Left ventricle myocardium inferior (tissue), 1 donor: ENCODE measurements at regions not wholly inside any gene's neighbourhood (a gene's known extent, or its start where the extent isn't known, plus 50 kb on each side); places are given as distances from the start of the nearest gene placed in this dataset.

Experiments
- DNase-seq: peaks from one replicate; pipeline ENCODE4 v3.0.0-alpha.2; 2020
- H3K27ac ChIP-seq: fragments of 200-600 bp; replicated peaks from 2 replicates; pipeline ENCODE4 v1.8.0; 2021
- H3K27me3 ChIP-seq: fragments of 200-600 bp; 2 replicates; pipeline ENCODE4 v1.8.0; 2021; ENCODE audit warnings: low read depth
- H3K36me3 ChIP-seq: fragments of 200-600 bp; 2 replicates; pipeline ENCODE4 v1.8.0; 2021
- H3K4me1 ChIP-seq: fragments of 200-600 bp; 2 replicates; pipeline ENCODE4 v1.8.0; 2021
- H3K4me3 ChIP-seq: fragments of 200-600 bp; 2 replicates; pipeline ENCODE4 v1.8.0; 2021; ENCODE audit warnings: mild to moderate bottlenecking, moderate library complexity
- H3K9me3 ChIP-seq: fragments of 200-600 bp; replicated peaks from 2 replicates; pipeline ENCODE4 v1.8.0; 2021
- CTCF ChIP-seq: fragments of 200-600 bp; IDR thresholded peaks from 2 replicates; pipeline ENCODE4 v1.8.0; 2021; ENCODE audit warnings: antibody characterized with exemption, mild to moderate bottlenecking, borderline replicate concordance
- intact Hi-C: fragments of 100-400 bp; cut with micrococcal nuclease; formaldehyde crosslinking; loops from one replicate; pipeline ENCODE4 v1.11.0; 2022
- donor health status: DM: no; HTN: yes; CAD: no; lungs with severe emphysema.

GRCh38 chr5:166758151-166758550 is 1533.3 kb upstream of the WWC1 start:
- no peaks in the 10 kb centered on the region for H3K27me3 ChIP-seq
- H3K27ac ChIP-seq: no peak overlapping the region
- DNase-seq: no peak
- H3K9me3 ChIP-seq: peaks cover 12% of the 10 kb centered on the region
- H3K4me1 ChIP-seq: no peaks in the 10 kb centered on the region
- intact Hi-C loops: no loop called here
- no peak for TF ChIP-seq CTCF
- no peaks in the 10 kb centered on the region for H3K36me3 ChIP-seq
- H3K4me3 ChIP-seq: no peak overlapping the region

- no peaks in the 10 kb centered on the region for H3K36me3 ChIP-seq
- no peak overlapping the region for H3K27ac ChIP-seq
- no peaks in the 10 kb centered on the region for H3K27me3 ChIP-seq
- peaks cover 22% of the 10 kb centered on the region for H3K9me3 ChIP-seq
- no peaks in the 10 kb centered on the region for H3K4me1 ChIP-seq
- no peak for DNase-seq
- H3K4me3 ChIP-seq: no peak overlapping the region
- no peak for TF ChIP-seq CTCF
- intact Hi-C loops: no loop called here
Measured at GRCh38 chr5:166767858-166768257, 1523.6 kb upstream of the WWC1 start.

GRCh38 chr5:166768536-166768935 is 1522.9 kb upstream of the WWC1 start:
- TF ChIP-seq CTCF: no peak
- Histone ChIP-seq H3K27me3 (no peaks in the 10 kb centered on the region), H3K36me3 (no peaks in the 10 kb centered on the region), H3K4me1 (no peaks in the 10 kb centered on the region), H3K4me3 (no peak overlapping the region), H3K27ac (no peak overlapping the region), H3K9me3 (peaks cover 22% of the 10 kb centered on the region)
- intact Hi-C loops: no loop called here
- no peak for DNase-seq

DNA sequence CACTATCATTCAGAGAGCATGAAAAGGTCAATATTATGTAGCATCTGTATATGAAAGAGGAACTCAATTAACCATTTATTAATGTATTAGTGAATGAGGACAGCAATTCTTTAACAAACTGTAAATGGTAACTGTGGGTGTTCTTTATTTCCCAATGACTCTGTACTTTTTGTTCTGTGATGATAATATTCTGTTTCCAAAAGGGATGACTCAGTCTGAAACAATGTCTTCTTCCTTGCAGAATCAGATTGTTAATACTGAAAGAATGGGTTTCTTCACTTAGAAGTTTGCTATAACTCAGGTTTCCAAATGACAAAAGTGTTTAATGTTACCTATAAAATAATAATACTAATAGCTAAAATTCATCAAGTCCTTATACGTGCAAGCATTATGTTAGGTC is 1518.7 kb upstream of the WWC1 start:
- DNase-seq: no peak
- Histone ChIP-seq H3K27ac (no peak overlapping the region), H3K4me1 (no peaks in the 10 kb centered on the region), H3K27me3 (no peaks in the 10 kb centered on the region), H3K9me3 (peaks cover 22% of the 10 kb centered on the region), H3K36me3 (no peaks in the 10 kb centered on the region), H3K4me3 (no peak overlapping the region)
- intact Hi-C loops: no loop called here
- no peak for TF ChIP-seq CTCF

GRCh38 chr5:166781737-166782136 is 1509.7 kb upstream of the WWC1 start:
- intact Hi-C loops: no loop called here
- Histone ChIP-seq H3K9me3 (no peaks in the 10 kb centered on the region), H3K4me3 (no peak overlapping the region), H3K4me1 (no peaks in the 10 kb centered on the region), H3K27me3 (no peaks in the 10 kb centered on the region), H3K27ac (no peak overlapping the region), H3K36me3 (no peaks in the 10 kb centered on the region)
- DNase-seq: no peak
- no peak for TF ChIP-seq CTCF

DNA sequence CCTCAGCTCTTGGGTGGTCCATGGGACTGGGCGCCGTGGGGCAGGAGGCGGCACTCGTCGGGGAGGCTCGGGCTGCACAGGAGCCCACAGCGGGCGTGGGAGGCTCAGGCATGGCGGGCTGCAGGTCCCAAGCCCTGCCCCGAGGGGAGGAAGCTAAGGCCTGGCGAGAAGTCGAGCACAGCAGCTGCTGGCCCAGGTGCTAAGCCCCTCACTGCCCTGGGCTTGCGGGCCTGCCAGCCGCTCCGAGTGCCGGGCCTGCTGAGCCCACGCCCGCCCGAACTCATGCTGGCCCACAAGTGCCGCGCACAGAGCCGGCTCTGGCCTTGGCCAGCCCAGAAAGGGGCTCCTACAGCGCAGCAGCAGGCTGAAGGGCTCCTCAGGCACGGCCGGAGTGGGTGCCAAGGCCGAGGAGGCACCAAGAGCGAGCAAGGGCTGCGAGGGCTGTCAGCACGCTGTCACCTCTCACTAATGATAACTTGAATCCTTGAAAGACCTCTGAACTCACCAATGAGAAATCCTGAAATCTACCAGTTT is 1506.8 kb upstream of the WWC1 start:
- intact Hi-C loops: no loop called here

More for the DNA sequence above, 1506.8 kb upstream of the WWC1 start:
- Histone ChIP-seq H3K4me3 (no peak overlapping the region), H3K9me3 (no peaks in the 10 kb centered on the region), H3K27ac (no peak overlapping the region), H3K36me3 (no peaks in the 10 kb centered on the region), H3K27me3 (no peaks in the 10 kb centered on the region), H3K4me1 (no peaks in the 10 kb centered on the region)
- no peak for TF ChIP-seq CTCF
- no peak for DNase-seq
